IMR-90 (cell line): ENCODE measurements at regions not wholly inside any gene's neighbourhood (a gene's known extent, or its start where the extent isn't known, plus 50 kb on each side); places are given as distances from the start of the nearest gene placed in this dataset.

Experiments
- ATAC-seq: fragments of 200-7000 bp; cut with Tn5 transposase; 2 replicates; pipeline ENCODE4 v1.9.1; 2020; ENCODE audit warnings: low read depth, mild to moderate bottlenecking, moderate library complexity
- BruUV-seq: library from RNA; stranded (reverse); fragments of 400-500 nt; replicated peaks from 2 replicates; lab custom pipeline; 2021; lab: Mats Ljungman, UMichigan
- CTCF ChIA-PET: fragments of 300-600 bp; formaldehyde crosslinking; extraction: SDS; loops from one replicate; lab custom pipeline; 2021; ENCODE audit warnings: antibody characterized with exemption; lab: Yijun Ruan, JAX
- POLR2A ChIA-PET: fragments of 300-600 bp; sonication (Branson Sonifier 250); formaldehyde crosslinking; loops from one replicate; lab custom pipeline; 2022; ENCODE audit warnings: antibody characterized with exemption; ENCODE audit not compliant: unreplicated experiment; lab: Charles Lee
- DNase-seq: peaks from one replicate; pipeline ENCODE4 v3.0.0; 2013
- H2AFZ ChIP-seq: replicated peaks from 2 replicates; pipeline ENCODE3; 2013; ENCODE audit warnings: low read length, mild to moderate bottlenecking; ENCODE audit not compliant: poor library complexity
- H2AK5ac ChIP-seq: 2 replicates; pipeline ENCODE4 v1.6.1; 2013; ENCODE audit warnings: low read depth, low read length, inconsistent platforms
- H2AK9ac ChIP-seq: replicated peaks from 2 replicates; pipeline ENCODE3; 2013; ENCODE audit warnings: mild to moderate bottlenecking, low read depth, low read length, moderate library complexity; ENCODE audit not compliant: poor library complexity
- H2BK120ac ChIP-seq: 2 replicates; pipeline ENCODE4 v1.6.1; 2013; ENCODE audit warnings: low read depth, low read length, inconsistent platforms
- H2BK15ac ChIP-seq: 3 replicates; pipeline ENCODE4 v1.6.1; 2013; ENCODE audit warnings: low read depth, low read length, inconsistent platforms
- H2BK20ac ChIP-seq: 2 replicates; pipeline ENCODE4 v1.6.1; 2013; ENCODE audit warnings: low read depth, mild to moderate bottlenecking, inconsistent platforms, low read length, moderate library complexity
- H2BK5ac ChIP-seq: 2 replicates; pipeline ENCODE4 v1.6.1; 2013; ENCODE audit warnings: mild to moderate bottlenecking, low read depth, low read length, inconsistent platforms; ENCODE audit not compliant: poor library complexity, severe bottlenecking
- H3K14ac ChIP-seq: replicated peaks from 2 replicates; pipeline ENCODE4 v1.6.1; 2013; ENCODE audit warnings: low read depth, low read length, inconsistent platforms
- H3K18ac ChIP-seq: 2 replicates; pipeline ENCODE4 v1.6.1; 2013; ENCODE audit warnings: low read depth, low read length, control low read depth
- H3K23ac ChIP-seq: 2 replicates; pipeline ENCODE4 v1.6.1; 2013; ENCODE audit warnings: low read depth, low read length, inconsistent platforms
- H3K27ac ChIP-seq: 2 replicates; pipeline ENCODE4 v1.5.1; 2013; ENCODE audit warnings: mild to moderate bottlenecking, control low read depth, low read length; ENCODE audit not compliant: insufficient read depth
- H3K27me3 ChIP-seq: 2 replicates; pipeline ENCODE4 v1.6.1; 2013; ENCODE audit warnings: low read length; ENCODE audit not compliant: control insufficient read depth, insufficient read depth
- H3K36me3 ChIP-seq: 2 replicates; pipeline ENCODE4 v1.6.1; 2013; ENCODE audit warnings: low read length, mixed read lengths; ENCODE audit not compliant: control insufficient read depth, insufficient read depth
- H3K4ac ChIP-seq: 2 replicates; pipeline ENCODE4 v1.6.1; 2013; ENCODE audit warnings: low read depth, low read length, inconsistent platforms
- H3K4me1 ChIP-seq: 2 replicates; pipeline ENCODE4 v1.6.1; 2013; ENCODE audit warnings: low read length, mixed read lengths; ENCODE audit not compliant: control insufficient read depth, insufficient read depth
- H3K4me2 ChIP-seq: 2 replicates; pipeline ENCODE4 v1.6.1; 2013; ENCODE audit warnings: low read depth, mild to moderate bottlenecking, control low read depth, low read length, moderate library complexity
- H3K4me3 ChIP-seq: 2 replicates; pipeline ENCODE4 v1.5.1; 2013; ENCODE audit warnings: low read depth, mild to moderate bottlenecking, control low read depth, low read length, moderate library complexity; ENCODE audit not compliant: insufficient read depth
- H3K56ac ChIP-seq: 2 replicates; pipeline ENCODE4 v1.6.1; 2013; ENCODE audit warnings: low read length, inconsistent platforms; ENCODE audit not compliant: insufficient read depth; ENCODE audit errors: extremely low read depth
- H3K79me1 ChIP-seq, 2 experiments: 2 replicates each; pipeline ENCODE4 v1.6.1; 2013; ENCODE audit warnings: low read length in 2 of 2, inconsistent platforms in 1 of 2, low read depth in 1 of 2
- H3K9ac ChIP-seq: 2 replicates; pipeline ENCODE4 v1.6.1; 2013; ENCODE audit warnings: low read depth, low read length, control low read depth
- H3K9me1 ChIP-seq: 2 replicates; pipeline ENCODE4 v1.6.1; 2013; ENCODE audit warnings: low read length, inconsistent platforms; ENCODE audit not compliant: insufficient read depth
- H3K9me3 ChIP-seq: 2 replicates; pipeline ENCODE4 v1.6.1; 2013; ENCODE audit warnings: low read length; ENCODE audit not compliant: control insufficient read depth, insufficient read depth
- H4K20me1 ChIP-seq: 2 replicates; pipeline ENCODE4 v1.6.1; 2013; ENCODE audit warnings: low read length, inconsistent platforms; ENCODE audit not compliant: insufficient read depth
- H4K5ac ChIP-seq: 2 replicates; pipeline ENCODE4 v1.6.1; 2013; ENCODE audit warnings: mild to moderate bottlenecking, low read depth, low read length, control low read depth
- H4K8ac ChIP-seq, 2 experiments: 2 replicates each; pipeline ENCODE4 v1.6.1; 2013; ENCODE audit warnings: low read depth in 2 of 2, low read length in 2 of 2, control low read depth in 1 of 2, inconsistent platforms in 1 of 2
- H4K91ac ChIP-seq: 2 replicates; pipeline ENCODE4 v1.6.1; 2013; ENCODE audit warnings: low read depth, low read length, inconsistent platforms; ENCODE audit not compliant: insufficient read depth
- BHLHE40 ChIP-seq: fragments of 150-350 bp; IDR thresholded peaks from 2 replicates; pipeline ENCODE4 v1.6.1; 2016; ENCODE audit warnings: mild to moderate bottlenecking, low read depth, low read length
- CTCF ChIP-seq: conservative IDR thresholded peaks from 2 replicates; pipeline ENCODE4 v1.5.1; 2012; ENCODE audit warnings: mild to moderate bottlenecking, low read depth, low read length, improper control_type of control experiment
- FOS ChIP-seq: fragments of 150-350 bp; IDR thresholded peaks from 2 replicates; pipeline ENCODE4 v1.6.1; 2016; ENCODE audit warnings: low read depth, low read length
- MXI1 ChIP-seq: IDR thresholded peaks from 2 replicates; pipeline ENCODE4 v1.6.1; 2012; ENCODE audit warnings: low read depth, mild to moderate bottlenecking, low read length, moderate library complexity, borderline replicate concordance
- RAD21 ChIP-seq: IDR thresholded peaks from 2 replicates; pipeline ENCODE4 v1.6.1; 2012; ENCODE audit warnings: low read length, improper control_type of control experiment
- RFX5 ChIP-seq: IDR thresholded peaks from 2 replicates; pipeline ENCODE4 v1.8.0; 2012; ENCODE audit warnings: low read depth, mild to moderate bottlenecking, low read length, moderate library complexity
- SMC3 ChIP-seq: fragments of 150-350 bp; IDR thresholded peaks from 2 replicates; pipeline ENCODE4 v1.6.1; 2016; ENCODE audit warnings: low read depth, mild to moderate bottlenecking, antibody characterized with exemption, low read length, moderate library complexity
- WGBS, 2 experiments: methylation state at CpG; one replicate each; pipeline versions ENCODE4 v1.1.5 to v1.1.7; 2013; ENCODE audit warnings: missing lambda C conversion rate in 2 of 2; ENCODE audit not compliant: insufficient read length in 1 of 2; ENCODE audit errors: extremely low coverage in 2 of 2; 5-methylcytosine and 5-hydroxymethylcytosine counted together
- dilution Hi-C: fragments of 300-500 bp; cut with HindIII; formaldehyde crosslinking; loops from one replicate; pipeline ENCODE4 v1.14.3; 2018; ENCODE audit warnings: low sequenced_read_pairs; ENCODE audit not compliant: unreplicated experiment
- in situ Hi-C: fragments of 300-500 bp; cut with MboI; formaldehyde crosslinking; loops from 3 replicates; pipeline ENCODE4 v1.14.3; 2019; ENCODE audit warnings: low sequenced_read_pairs, inconsistent platforms, mixed read lengths
- intact Hi-C: fragments of 100-400 bp; cut with micrococcal nuclease; formaldehyde crosslinking; loops from 2 replicates; pipeline ENCODE4 v1.10.0; 2022
- TF ChIP-seq, protein P1 (sequence below): fragments of 150-350 bp; IDR thresholded peaks from 2 replicates; pipeline ENCODE4 v1.6.1; 2016; ENCODE audit warnings: low read depth, mild to moderate bottlenecking, low read length, moderate library complexity, borderline replicate concordance

GRCh38 chr2:8544171-8544785, 137.6 kb upstream of the ID2 start (continued):
- TF ChIP-seq RFX5: no peak

GRCh38 chr2:8544786-8545694, 136.8 kb upstream of the ID2 start:
- intact Hi-C loops (no loop called here), in situ Hi-C loops (loop anchor here (10.0 kb wide), 1 partner anchor 130 kb away; no protein-coding TSS in a partner anchor), dilution Hi-C loops (no loop called here)
- ATAC-seq (peak; percentile 72), DNase-seq (peak; percentile 93)
- Histone ChIP-seq H2BK5ac (peak overlapping the region; percentile 61), H4K5ac (no peak overlapping the region), H3K36me3 (no peaks in the 10 kb centered on the region), H3K4me3 (no peak overlapping the region), H3K23ac (no peak overlapping the region), H2BK120ac (no peak overlapping the region), H3K4ac (peak overlapping the region; percentile 31), H3K79me1 (no peaks in the 10 kb centered on the region), H2AK9ac (peak overlapping the region; percentile 43), H3K4me2 (no peak overlapping the region), H2AK5ac (peak overlapping the region; percentile 66), H3K27ac (no peak overlapping the region; the same call in 1 of the 2 replicates), H4K91ac (peak overlapping the region; percentile 44), H3K18ac (peak overlapping the region; percentile 29; the same call in 1 of the 2 replicates), H3K4me1 (peaks cover 16% of the 10 kb centered on the region), H3K9ac (no peak overlapping the region), H2BK15ac (no peak overlapping the region), H4K8ac (peak overlapping the region in 1 of 2 experiments; percentile 35; a peak in 1 of 4 replicates), H3K9me1 (peaks cover 9% of the 10 kb centered on the region), H3K56ac (no peak overlapping the region), H3K14ac (no peak overlapping the region), H4K20me1 (no peaks in the 10 kb centered on the region), H2AFZ (peak overlapping the region; percentile 71), H3K9me3 (no peaks in the 10 kb centered on the region), H3K27me3 (0 out of 2 replicates have a peak, but pooled peaks cover 2% of the 10 kb centered on the region), H2BK20ac (0 out of 2 replicates have a peak overlapping the region, but pooled peaks have one; percentile 12)
- 74% methylated on average over 7 of the region's 27 CpGs; no CpG with 5 or more reads in 1 of the 2 experiments for WGBS, 2 experiments
- TF ChIP-seq MXI1 (no peak), BHLHE40 (0 out of 2 replicates have a peak, but pooled peaks have one; percentile 42), CTCF (peak; percentile 47), SMC3 (peak; percentile 28; the same call in 1 of the 2 replicates), FOS (peak; percentile 82), RAD21 (peak; percentile 44; the same call in 1 of the 2 replicates)
- TF ChIP-seq, protein P1, sequence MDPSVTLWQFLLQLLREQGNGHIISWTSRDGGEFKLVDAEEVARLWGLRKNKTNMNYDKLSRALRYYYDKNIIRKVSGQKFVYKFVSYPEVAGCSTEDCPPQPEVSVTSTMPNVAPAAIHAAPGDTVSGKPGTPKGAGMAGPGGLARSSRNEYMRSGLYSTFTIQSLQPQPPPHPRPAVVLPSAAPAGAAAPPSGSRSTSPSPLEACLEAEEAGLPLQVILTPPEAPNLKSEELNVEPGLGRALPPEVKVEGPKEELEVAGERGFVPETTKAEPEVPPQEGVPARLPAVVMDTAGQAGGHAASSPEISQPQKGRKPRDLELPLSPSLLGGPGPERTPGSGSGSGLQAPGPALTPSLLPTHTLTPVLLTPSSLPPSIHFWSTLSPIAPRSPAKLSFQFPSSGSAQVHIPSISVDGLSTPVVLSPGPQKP: no peak
- ChIA-PET POLR2A (no interaction called here), CTCF (interaction anchor here (0.6 to 0.8 kb wide), 5 partner anchors 30 to 145 kb away, joined by 3 to 5 read pairs (median 3); no protein-coding TSS in a partner anchor)
- no TSS peak for BruUV-seq
